B cell (primary cell): ENCODE measurements at regions not wholly inside any gene's neighbourhood (a gene's known extent, or its start where the extent isn't known, plus 50 kb on each side); places are given as distances from the start of the nearest gene placed in this dataset.

ENCODE experiments used
- ATAC-seq: fragments of 200-7000 bp; cut with Tn5 transposase; one replicate; pipeline ENCODE4 v1.10.0; 2021; ENCODE audit warnings: low read depth, mild to moderate bottlenecking, moderate number of reproducible peaks, moderate library complexity
- CTCF ChIA-PET: fragments of 350-600 bp; sonication (Branson Sonifier 250); formaldehyde crosslinking; loops from one replicate; lab custom pipeline; 2021; ENCODE audit warnings: antibody characterized with exemption, inconsistent platforms; lab: Charles Lee
- POLR2A ChIA-PET: fragments of 350-600 bp; sonication (Branson Sonifier 250); formaldehyde crosslinking; loops from one replicate; lab custom pipeline; 2021; ENCODE audit warnings: antibody characterized with exemption; lab: Charles Lee
- DNase-seq: peaks from one replicate; pipeline ENCODE4 v3.0.0; 2013
- H2AFZ ChIP-seq: 2 replicates; pipeline ENCODE4 v1.6.1; 2012; ENCODE audit warnings: mild to moderate bottlenecking, low read depth, low read length; ENCODE audit not compliant: insufficient read depth, poor library complexity, severe bottlenecking
- H3K27ac ChIP-seq, 2 donors: 1 replicate in 1 of 2; 2 replicates in 1 of 2; pipeline ENCODE4 v1.5.1; 2012 to 2013; ENCODE audit warnings: low read length in 2 of 2, mild to moderate bottlenecking in 2 of 2, moderate library complexity in 1 of 2
- H3K27me3 ChIP-seq, 4 experiments: fragments of 200-600 bp in 1 of 4; sonication (generic) in 1 of 4; replicated peaks in 1 of 4; 1 replicate in 2 of 4; 2 replicates in 2 of 4; pipeline versions ENCODE4 v1.6.1 to v1.7.0; 2013 to 2016; ENCODE audit warnings: low read length in 3 of 4, mild to moderate bottlenecking in 2 of 4, mixed read lengths in 1 of 4, moderate library complexity in 1 of 4; ENCODE audit not compliant: insufficient read depth in 4 of 4, control insufficient read depth in 3 of 4; ENCODE audit errors: control extremely low read depth in 1 of 4
- H3K36me3 ChIP-seq, 2 experiments: replicated peaks in 1 of 2; 1 replicate in 1 of 2; 2 replicates in 1 of 2; pipeline versions ENCODE4 v1.6.1 to v1.7.1; 2013; ENCODE audit warnings: low read length in 1 of 2; ENCODE audit not compliant: insufficient read depth in 2 of 2, control insufficient read depth in 1 of 2; ENCODE audit errors: control extremely low read depth in 1 of 2, extremely low read depth in 1 of 2
- H3K4me1 ChIP-seq, 2 donors: fragments of 200-600 bp in 1 of 2; sonication (generic) in 1 of 2; 1 replicate in 1 of 2; 2 replicates in 1 of 2; pipeline versions ENCODE4 v1.5.1 to v1.6.1; 2013 to 2017; ENCODE audit warnings: low read length in 2 of 2; ENCODE audit not compliant: control insufficient read depth in 2 of 2, insufficient read depth in 2 of 2
- H3K4me2 ChIP-seq: replicated peaks from 2 replicates; pipeline ENCODE3; 2012; ENCODE audit warnings: mild to moderate bottlenecking, low read depth, low read length; ENCODE audit not compliant: poor library complexity, severe bottlenecking
- H3K4me3 ChIP-seq, 5 experiments: fragments of 200-600 bp in 1 of 5; sonication (generic) in 1 of 5; 1 replicate in 3 of 5; 2 replicates in 2 of 5; pipeline versions ENCODE4 v1.5.1 to v1.7.0; 2011 to 2016; ENCODE audit warnings: low read length in 4 of 5, mild to moderate bottlenecking in 4 of 5, low read depth in 2 of 5, control low read depth in 1 of 5, moderate library complexity in 1 of 5; ENCODE audit not compliant: insufficient read depth in 1 of 5; ENCODE audit errors: control extremely low read depth in 1 of 5, extremely low read depth in 1 of 5
- H3K79me2 ChIP-seq: fragments of 200-600 bp; sonication (generic); one replicate; pipeline ENCODE4 v1.6.0; 2016; ENCODE audit warnings: low read length; ENCODE audit not compliant: control insufficient read depth, insufficient read depth
- H3K9ac ChIP-seq: fragments of 200-600 bp; sonication (generic); 2 replicates; pipeline ENCODE4 v1.6.1; 2017; ENCODE audit warnings: mild to moderate bottlenecking, low read length, moderate library complexity
- H3K9me3 ChIP-seq, 3 donors: one replicate each; pipeline versions ENCODE4 v1.6.1 to v1.7.1; 2013; ENCODE audit warnings: low read length in 2 of 3; ENCODE audit not compliant: control insufficient read depth in 2 of 3, insufficient read depth in 1 of 3; ENCODE audit errors: control extremely low read depth in 1 of 3
- H4K20me1 ChIP-seq: 2 replicates; pipeline ENCODE4 v1.6.0; 2012; ENCODE audit warnings: mild to moderate bottlenecking, low read length; ENCODE audit not compliant: insufficient read depth, control insufficient read depth, poor library complexity, severe bottlenecking
- H3K27ac Mint-ChIP-seq: one replicate; pipeline ENCODE4 v1.8.0; 2021; ENCODE audit warnings: mixed read lengths
- H3K27me3 Mint-ChIP-seq: one replicate; pipeline ENCODE4 v1.8.0; 2021; ENCODE audit warnings: mixed read lengths
- H3K4me1 Mint-ChIP-seq: one replicate; pipeline ENCODE4 v1.8.0; 2021; ENCODE audit warnings: mixed read lengths
- H3K4me3 Mint-ChIP-seq: one replicate; pipeline ENCODE4 v1.8.0; 2021; ENCODE audit warnings: mixed read lengths
- H3K9me3 Mint-ChIP-seq: one replicate; pipeline ENCODE4 v1.8.0; 2022; ENCODE audit warnings: mixed read lengths; ENCODE audit not compliant: insufficient read depth
- EZH2 ChIP-seq: IDR thresholded peaks from 2 replicates; pipeline ENCODE4 v1.6.1; 2012; ENCODE audit warnings: borderline replicate concordance, low read depth, mild to moderate bottlenecking, moderate library complexity, low read length; ENCODE audit not compliant: insufficient read depth, poor library complexity, severe bottlenecking
- WGBS: methylation state at CpG from one replicate; pipeline ENCODE4 v1.1.5; 2013; ENCODE audit warnings: missing lambda C conversion rate; ENCODE audit not compliant: insufficient coverage; 5-methylcytosine and 5-hydroxymethylcytosine counted together
- intact Hi-C: fragments of 100-400 bp; cut with micrococcal nuclease; formaldehyde crosslinking; loops from one replicate; pipeline ENCODE4 v1.10.0; 2022
- TF ChIP-seq, protein P1 (sequence below): fragments of 200-600 bp; IDR thresholded peaks from one replicate; pipeline ENCODE4 v1.8.0; 2022; ENCODE audit warnings: antibody characterized with exemption, mild to moderate bottlenecking

- H3K79me2 ChIP-seq, result no peaks in the 10 kb centered on the region
- Mint-ChIP-seq H3K27ac (no peak overlapping the region), H3K4me3 (no peak overlapping the region), H3K4me1 (no peaks in the 10 kb centered on the region), H3K27me3 (no peaks in the 10 kb centered on the region), H3K9me3 (peaks cover 11% of the 10 kb centered on the region)
- TF ChIP-seq, protein P1, sequence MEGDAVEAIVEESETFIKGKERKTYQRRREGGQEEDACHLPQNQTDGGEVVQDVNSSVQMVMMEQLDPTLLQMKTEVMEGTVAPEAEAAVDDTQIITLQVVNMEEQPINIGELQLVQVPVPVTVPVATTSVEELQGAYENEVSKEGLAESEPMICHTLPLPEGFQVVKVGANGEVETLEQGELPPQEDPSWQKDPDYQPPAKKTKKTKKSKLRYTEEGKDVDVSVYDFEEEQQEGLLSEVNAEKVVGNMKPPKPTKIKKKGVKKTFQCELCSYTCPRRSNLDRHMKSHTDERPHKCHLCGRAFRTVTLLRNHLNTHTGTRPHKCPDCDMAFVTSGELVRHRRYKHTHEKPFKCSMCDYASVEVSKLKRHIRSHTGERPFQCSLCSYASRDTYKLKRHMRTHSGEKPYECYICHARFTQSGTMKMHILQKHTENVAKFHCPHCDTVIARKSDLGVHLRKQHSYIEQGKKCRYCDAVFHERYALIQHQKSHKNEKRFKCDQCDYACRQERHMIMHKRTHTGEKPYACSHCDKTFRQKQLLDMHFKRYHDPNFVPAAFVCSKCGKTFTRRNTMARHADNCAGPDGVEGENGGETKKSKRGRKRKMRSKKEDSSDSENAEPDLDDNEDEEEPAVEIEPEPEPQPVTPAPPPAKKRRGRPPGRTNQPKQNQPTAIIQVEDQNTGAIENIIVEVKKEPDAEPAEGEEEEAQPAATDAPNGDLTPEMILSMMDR, result no peak
- no peak for TF ChIP-seq EZH2
- WGBS, result 60% methylated on average over 2 of the region's 2 CpGs
- ChIA-PET CTCF (no interaction called here), POLR2A (no interaction called here)
- H3K9me3 ChIP-seq, result peaks cover 0 to 13% (median 0%) of the 10 kb centered on the region in 3 donors
- no peak for ATAC-seq
- DNase-seq, result no peak
- H4K20me1 ChIP-seq, result no peaks in the 10 kb centered on the region
- H3K27ac ChIP-seq, result no peak overlapping the region
- H3K36me3 ChIP-seq, result no peaks in the 10 kb centered on the region
- no peak overlapping the region for H3K4me2 ChIP-seq
- H2AFZ ChIP-seq, result no peak overlapping the region
- intact Hi-C loops, result no loop called here
- no peak overlapping the region for H3K9ac ChIP-seq
- H3K27me3 ChIP-seq, result no peaks in the 10 kb centered on the region
- no peaks in the 10 kb centered on the region for H3K4me1 ChIP-seq
- H3K4me3 ChIP-seq, result no peak overlapping the region
Observed at GRCh38 chr19:31181535-31181934, 167.7 kb downstream of the TSHZ3 start.

DNA sequence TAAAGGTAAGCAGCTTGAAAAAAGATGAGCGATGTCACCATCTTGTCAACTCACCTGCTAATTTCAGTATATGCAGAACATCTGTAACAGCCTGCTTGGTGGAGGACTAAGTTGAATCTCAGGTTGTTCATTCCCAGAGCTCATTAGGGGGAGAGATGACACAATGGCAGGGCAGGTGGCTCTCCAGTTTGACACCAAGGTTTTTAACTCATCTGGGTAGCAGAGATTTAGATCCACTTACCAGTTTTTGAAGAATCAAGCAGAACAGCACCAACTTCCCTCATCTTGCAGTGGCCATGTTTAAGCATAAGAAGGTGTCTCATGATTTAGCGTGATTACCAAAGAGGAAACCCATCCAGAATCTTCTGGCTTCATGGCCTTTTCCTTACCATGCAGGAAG lies 168.3 kb downstream of the TSHZ3 start:
- no peaks in the 10 kb centered on the region for H3K27me3 ChIP-seq
- H3K9me3 Mint-ChIP-seq, result peaks cover 11% of the 10 kb centered on the region
- intact Hi-C loops, result no loop called here
- ChIA-PET POLR2A (no interaction called here), CTCF (no interaction called here)
- no peak overlapping the region for H3K4me3 Mint-ChIP-seq
- no peaks in the 10 kb centered on the region for H3K4me1 ChIP-seq
- DNase-seq (no peak), ATAC-seq (no peak)
- no peak overlapping the region for H3K27ac ChIP-seq
- H3K79me2 ChIP-seq, result no peaks in the 10 kb centered on the region
- 100% methylated on average over 1 of the region's 2 CpGs for WGBS
- H3K9me3 ChIP-seq, result peaks cover 0 to 17% (median 0%) of the 10 kb centered on the region in 3 donors
- TF ChIP-seq EZH2, result no peak
- TF ChIP-seq, protein P1, result no peak
- no peak overlapping the region for H2AFZ ChIP-seq
- no peak overlapping the region for H3K4me3 ChIP-seq
- H3K4me2 ChIP-seq, result no peak overlapping the region
- H3K9ac ChIP-seq, result no peak overlapping the region
- no peak overlapping the region for H3K27ac Mint-ChIP-seq
- H3K27me3 Mint-ChIP-seq, result no peaks in the 10 kb centered on the region
- no peaks in the 10 kb centered on the region for H4K20me1 ChIP-seq
- H3K36me3 ChIP-seq, result no peaks in the 10 kb centered on the region
- H3K4me1 Mint-ChIP-seq, result no peaks in the 10 kb centered on the region
